HUDEP-2 (cell line): ENCODE measurements at regions not wholly inside any gene's neighbourhood (a gene's known extent, or its start where the extent isn't known, plus 50 kb on each side); places are given as distances from the start of the nearest gene placed in this dataset.
A peak's percentile ranks its signal among the peaks of the same experiment; 100 is the strongest.
"Not testable (repeated sequence)": the region's sequence is repeated elsewhere in the genome, so short reads cannot be mapped to it uniquely, and the experiment has no call there.

Experiments used
- DNase-seq, 76 experiments: peaks; one replicate each; lab custom pipeline; 2025; ENCODE audit not compliant: unreplicated experiment in 76 of 76; lab: John Stamatoyannopoulos, UW

- no peak for DNase-seq
These were observed 202.1 kb downstream of the RHOU start for GRCh38 chr1:228937351-228937750.

GRCh38 chr1:228937851-228938536 is 202.7 kb downstream of the RHOU start:
- no peak for DNase-seq

GRCh38 chr1:228938537-228938901 is 203.2 kb downstream of the RHOU start:
- DNase-seq: no peak

- DNase-seq: no peak
These were observed 203.9 kb downstream of the RHOU start for GRCh38 chr1:228939001-228939691.

- DNase-seq: no peak
These were observed 204.7 kb downstream of the RHOU start for GRCh38 chr1:228939881-228940392.

GRCh38 chr1:228940526-228940925 is 205.2 kb downstream of the RHOU start:
- DNase-seq: no peak

- DNase-seq: no peak
These were observed 205.6 kb downstream of the RHOU start for GRCh38 chr1:228940926-228941325.

- no peak for DNase-seq
These were observed 206.4 kb downstream of the RHOU start for GRCh38 chr1:228941666-228942065.

- no peak for DNase-seq
These were observed 208.2 kb downstream of the RHOU start for GRCh38 chr1:228943436-228943835.

- no peak for DNase-seq
These were observed 209.0 kb downstream of the RHOU start for GRCh38 chr1:228944296-228944695.

GRCh38 chr1:228944935-228945371 is 209.7 kb downstream of the RHOU start:
- DNase-seq: no peak

GRCh38 chr1:228945885-228946284 is 210.6 kb downstream of the RHOU start:
- no peak for DNase-seq

GRCh38 chr1:228949617-228950016 is 214.3 kb downstream of the RHOU start:
- DNase-seq: not testable (repeated sequence)

- DNase-seq: no peak
These were observed 217.9 kb downstream of the RHOU start for GRCh38 chr1:228953207-228953606.

- DNase-seq: not testable (repeated sequence)
These were observed 218.5 kb downstream of the RHOU start for GRCh38 chr1:228953808-228954207.

- DNase-seq: peak in 16 of 76 experiments; percentile 2 to 46 (median 18)
These were observed 220.4 kb downstream of the RHOU start for GRCh38 chr1:228955691-228956090.

GRCh38 chr1:228956864-228957263 is 221.6 kb downstream of the RHOU start:
- DNase-seq: no peak

GRCh38 chr1:228957535-228957934 is 222.3 kb downstream of the RHOU start:
- DNase-seq: no peak

- DNase-seq: no peak
These were observed 222.8 kb downstream of the RHOU start for GRCh38 chr1:228958121-228958520.

GRCh38 chr1:228958741-228959140 is 223.5 kb downstream of the RHOU start:
- no peak for DNase-seq

GRCh38 chr1:228960705-228961104 is 225.4 kb downstream of the RHOU start:
- no peak for DNase-seq

- no peak for DNase-seq
These were observed 226.2 kb downstream of the RHOU start for GRCh38 chr1:228961511-228961910.
